Uterus (tissue), 2 donors: ENCODE measurements at regions not wholly inside any gene's neighbourhood (a gene's known extent, or its start where the extent isn't known, plus 50 kb on each side); places are given as distances from the start of the nearest gene placed in this dataset.

Experiments used
- CTCF ChIP-seq, 4 experiments: fragments of 200-600 bp in 2 of 4; fragments of 450-650 bp in 2 of 4; sonication (generic) in 2 of 4; IDR thresholded peaks; one replicate each; pipeline ENCODE4 v1.5.1; 2016 to 2019; ENCODE audit warnings: antibody characterized with exemption in 4 of 4, mild to moderate bottlenecking in 2 of 4, moderate library complexity in 1 of 4
- POLR2A ChIP-seq, 2 donors: fragments of 450-650 bp; IDR thresholded peaks; one replicate each; pipeline ENCODE4 v1.6.1; 2016; ENCODE audit warnings: antibody characterized with exemption in 2 of 2, mild to moderate bottlenecking in 1 of 2, moderate library complexity in 1 of 2

GRCh38 chr6:142659661-142660060 lies 285.3 kb downstream of the HIVEP2 start:
- TF ChIP-seq CTCF (IDR thresholded peaks at IDR 0.05), result no peak
- no peak for TF ChIP-seq POLR2A (IDR thresholded peaks at IDR 0.05)
